22Rv1 (cell line): ENCODE measurements at regions not wholly inside any gene's neighbourhood (a gene's known extent, or its start where the extent isn't known, plus 50 kb on each side); places are given as distances from the start of the nearest gene placed in this dataset.

Experiments
- CTCF ChIP-seq: fragments of 450-650 bp; IDR thresholded peaks from 2 replicates; pipeline ENCODE4 v1.5.1; 2017; ENCODE audit warnings: mild to moderate bottlenecking
- ZFX ChIP-seq: fragments of 450-650 bp; IDR thresholded peaks from 2 replicates; pipeline ENCODE4 v1.6.1; 2017; ENCODE audit warnings: antibody characterized with exemption, borderline replicate concordance

GRCh38 chr5:101327816-101328215 lies 424.7 kb upstream of the ST8SIA4 start:
- TF ChIP-seq CTCF (no peak), ZFX (no peak)
